HCT116 (cell line): ENCODE measurements at regions not wholly inside any gene's neighbourhood (a gene's known extent, or its start where the extent isn't known, plus 50 kb on each side); places are given as distances from the start of the nearest gene placed in this dataset.
"Not testable (repeated sequence)": the region's sequence is repeated elsewhere in the genome, so short reads cannot be mapped to it uniquely, and the experiment has no call there.

ENCODE experiments used
- ATAC-seq: fragments of 200-7000 bp; cut with Tn5 transposase; 2 replicates; pipeline ENCODE4 v1.9.1; 2020; ENCODE audit warnings: mild to moderate bottlenecking, moderate library complexity
- BruUV-seq: library from RNA; stranded (reverse); fragments of 400-500 nt; replicated peaks from 2 replicates; lab custom pipeline; 2021; lab: Mats Ljungman, UMichigan
- CTCF ChIA-PET: fragments of 300-600 bp; sonication (Branson Sonifier 250); formaldehyde crosslinking; loops from one replicate; lab custom pipeline; 2021; ENCODE audit warnings: antibody characterized with exemption; lab: Charles Lee
- POLR2A ChIA-PET: fragments of 300-600, 350-600 bp; sonication (Branson Sonifier 250); formaldehyde crosslinking; loops from one replicate; lab custom pipeline; 2021; ENCODE audit warnings: antibody characterized with exemption; lab: Charles Lee
- RAD21 ChIA-PET, 2 experiments: fragments of 300-600 bp; sonication (Branson Sonifier 250); formaldehyde crosslinking; loops; one replicate each; lab custom pipeline; 2023; ENCODE audit warnings: low total read pairs in 2 of 2; ENCODE audit not compliant: uncharacterized antibody in 2 of 2, unreplicated experiment in 2 of 2, low non-redundant PET in 1 of 2; lab: Charles Lee
- DNase-seq: peaks from one replicate; pipeline ENCODE4 v3.0.0-alpha.2; 2010; ENCODE audit warnings: low read depth, low spot score
- H2AFZ ChIP-seq: fragments of 200-600 bp; shearing (Covaris generic), sonication (generic); 2 replicates; pipeline ENCODE4 v1.6.1; 2017; ENCODE audit warnings: low read depth, mixed run types, mixed read lengths, antibody characterized with exemption, low read length; ENCODE audit not compliant: poor library complexity, severe bottlenecking
- H3K27ac ChIP-seq: 2 replicates; pipeline ENCODE4 v1.5.1; 2012; ENCODE audit warnings: low read depth, low read length
- H3K27me3 ChIP-seq: fragments of 200-600 bp; sonication (generic); 2 replicates; pipeline ENCODE4 v1.6.1; 2016; ENCODE audit warnings: mixed run types, low read length, mixed read lengths; ENCODE audit not compliant: insufficient read depth
- H3K36me3 ChIP-seq, 2 experiments: fragments of 200-500 bp in 1 of 2; fragments of 200-600 bp in 1 of 2; sonication (Bioruptor generic) in 1 of 2; sonication (generic) in 1 of 2; 2 replicates each; pipeline versions ENCODE4 v1.5.1 to v1.6.1; 2014 to 2016; ENCODE audit warnings: low read length in 2 of 2, inconsistent platforms in 1 of 2, mixed read lengths in 1 of 2, mixed run types in 1 of 2; ENCODE audit not compliant: insufficient read depth in 2 of 2, control insufficient read depth in 1 of 2
- H3K4me1 ChIP-seq, 2 experiments: fragments of 200-600 bp in 1 of 2; sonication (generic) in 1 of 2; 2 replicates each; pipeline versions ENCODE4 v1.5.1 to v1.6.1; 2012 to 2017; ENCODE audit warnings: low read length in 2 of 2, inconsistent platforms in 1 of 2, mild to moderate bottlenecking in 1 of 2, mixed read lengths in 1 of 2, mixed run types in 1 of 2, moderate library complexity in 1 of 2; ENCODE audit not compliant: insufficient read depth in 2 of 2, control insufficient read depth in 1 of 2
- H3K4me2 ChIP-seq: fragments of 200-600 bp; sonication (generic); 2 replicates; pipeline ENCODE4 v1.6.1; 2017; ENCODE audit warnings: mixed run types, low read length, mixed read lengths
- H3K4me3 ChIP-seq, 2 experiments: fragments of 200-600 bp in 1 of 2; sonication (generic) in 1 of 2; replicated peaks in 1 of 2; 2 replicates each; pipeline ENCODE4 v1.5.1; 2011 to 2016; ENCODE audit warnings: low read length in 2 of 2, control low read depth in 1 of 2, low read depth in 1 of 2, mild to moderate bottlenecking in 1 of 2, mixed read lengths in 1 of 2, mixed run types in 1 of 2
- H3K79me2 ChIP-seq: fragments of 200-600 bp; sonication (generic); 2 replicates; pipeline ENCODE4 v1.6.1; 2017; ENCODE audit warnings: mild to moderate bottlenecking, mixed run types, low read length, moderate library complexity, mixed read lengths; ENCODE audit not compliant: insufficient read depth
- H3K9ac ChIP-seq: fragments of 200-600 bp; sonication (generic); 2 replicates; pipeline ENCODE4 v1.6.1; 2016; ENCODE audit warnings: low read length, mixed read lengths
- H3K9me2 ChIP-seq: fragments of 200-600 bp; sonication (generic), shearing (Covaris generic); 2 replicates; pipeline ENCODE4 v1.6.1; 2017; ENCODE audit warnings: mixed run types, mild to moderate bottlenecking, moderate library complexity; ENCODE audit not compliant: insufficient read depth
- H3K9me3 ChIP-seq, 2 experiments: fragments of 200-500 bp in 1 of 2; fragments of 200-600 bp in 1 of 2; sonication (Bioruptor generic) in 1 of 2; sonication (generic) in 1 of 2; 2 replicates each; pipeline ENCODE4 v1.6.1; 2014 to 2017; ENCODE audit warnings: low read length in 2 of 2, mixed read lengths in 2 of 2, inconsistent platforms in 1 of 2, low read depth in 1 of 2, mild to moderate bottlenecking in 1 of 2, mixed run types in 1 of 2, moderate library complexity in 1 of 2; ENCODE audit not compliant: control insufficient read depth in 1 of 2, insufficient read depth in 1 of 2
- H4K20me1 ChIP-seq: fragments of 200-600 bp; sonication (generic), shearing (Covaris generic); 2 replicates; pipeline ENCODE4 v1.6.1; 2017; ENCODE audit warnings: mixed run types, mild to moderate bottlenecking, moderate library complexity; ENCODE audit not compliant: insufficient read depth
- ATF3 ChIP-seq: IDR thresholded peaks from 2 replicates; pipeline ENCODE4 v1.6.1; 2012
- CBX3 ChIP-seq: IDR thresholded peaks from 2 replicates; pipeline ENCODE4 v1.6.1; 2012; ENCODE audit warnings: low read depth
- CTCF ChIP-seq, 3 experiments: fragments of 200-600 bp in 1 of 3; sonication (generic) in 1 of 3; IDR thresholded peaks in 2 of 3; conservative IDR thresholded peaks in 1 of 3; 2 replicates each; pipeline ENCODE4 v1.5.1; 2012 to 2017; ENCODE audit warnings: low read depth in 2 of 3, low read length in 2 of 3, antibody characterized with exemption in 1 of 3, borderline replicate concordance in 1 of 3, control low read depth in 1 of 3, mild to moderate bottlenecking in 1 of 3, mixed read lengths in 1 of 3, mixed run types in 1 of 3, moderate library complexity in 1 of 3; ENCODE audit not compliant: insufficient read depth in 1 of 3
- EGR1 ChIP-seq: IDR thresholded peaks from 2 replicates; pipeline ENCODE4 v1.6.1; 2012; ENCODE audit warnings: low read depth
- EZH2 ChIP-seq: fragments of 200-600 bp; sonication (generic); IDR thresholded peaks from 2 replicates; pipeline ENCODE4 v1.6.1; 2017; ENCODE audit warnings: antibody characterized with exemption, mixed run types
- FOSL1 ChIP-seq: IDR thresholded peaks from 2 replicates; pipeline ENCODE4 v1.6.1; 2012; ENCODE audit warnings: low read depth
- POLR2AphosphoS5 ChIP-seq: IDR thresholded peaks from 2 replicates; pipeline ENCODE4 v1.6.1; 2011; ENCODE audit warnings: mild to moderate bottlenecking, low read depth, low read length, moderate library complexity
- RAD21 ChIP-seq: IDR thresholded peaks from 2 replicates; pipeline ENCODE4 v1.6.1; 2012; ENCODE audit warnings: low read depth, mild to moderate bottlenecking
- REST ChIP-seq: IDR thresholded peaks from 2 replicates; pipeline ENCODE4 v1.6.1; 2012; ENCODE audit warnings: low read depth
- SP1 ChIP-seq: IDR thresholded peaks from 2 replicates; pipeline ENCODE4 v1.6.1; 2012; ENCODE audit warnings: low read depth
- SRF ChIP-seq: IDR thresholded peaks from 2 replicates; pipeline ENCODE4 v1.6.1; 2012; ENCODE audit warnings: low read depth
- TCF7L2 ChIP-seq: IDR thresholded peaks from 2 replicates; pipeline ENCODE4 v1.7.0; 2011; ENCODE audit warnings: borderline replicate concordance, inconsistent platforms; ENCODE audit not compliant: insufficient read depth, insufficient read length; ENCODE audit errors: extremely low read depth
- intact Hi-C: fragments of 100-400 bp; cut with micrococcal nuclease; formaldehyde crosslinking; loops from 2 replicates; pipeline ENCODE4 v1.10.0; 2022

- no peak overlapping the region for H3K27ac ChIP-seq
- H3K79me2 ChIP-seq = no peaks in the 10 kb centered on the region
- DNase-seq = no peak
- ChIA-PET CTCF (no interaction called here), RAD21 (no interaction called here), POLR2A (no interaction called here)
- TF ChIP-seq CTCF (IDR thresholded peaks at IDR 0.05 in 2 of 3, conservative IDR thresholded peaks at IDR 0.05 in 1 of 3; ENCODE audit: borderline replicate concordance in 1 of 3, insufficient read depth in 1 of 3, low read depth in 2 of 3, low read length in 2 of 3) (no peak), RAD21 (no peak), SP1 (no peak), EGR1 (no peak), SRF (no peak), FOSL1 (no peak), EZH2 (no peak), POLR2AphosphoS5 (no peak), ATF3 (no peak), CBX3 (no peak), TCF7L2 (no peak), REST (no peak)
- H3K9ac ChIP-seq = no peak overlapping the region
- H3K9me3 ChIP-seq = no peaks in the 10 kb centered on the region
- H3K4me3 ChIP-seq = no peak overlapping the region
- H3K4me1 ChIP-seq = no peaks in the 10 kb centered on the region
- no TSS peak for BruUV-seq
- H3K9me2 ChIP-seq = no peaks in the 10 kb centered on the region
- H2AFZ ChIP-seq = no peak overlapping the region
- no peaks in the 10 kb centered on the region for H4K20me1 ChIP-seq
- no peaks in the 10 kb centered on the region for H3K36me3 ChIP-seq
- H3K4me2 ChIP-seq = no peak overlapping the region
- intact Hi-C loops = no loop called here
- no peaks in the 10 kb centered on the region for H3K27me3 ChIP-seq
- no peak for ATAC-seq
Observed at GRCh38 chr3:109396806-109397205, 59.5 kb upstream of the DPPA4 start.

GRCh38 chr3:109393728-109394127, 56.4 kb upstream of the DPPA4 start:
- H3K9me2 ChIP-seq, H3K27ac ChIP-seq, H3K36me3 ChIP-seq, BruUV-seq, H2AFZ ChIP-seq, DNase-seq, intact Hi-C loops, ATAC-seq, H3K27me3 ChIP-seq, RAD21 ChIA-PET, POLR2A ChIA-PET, H3K9ac ChIP-seq, H3K79me2 ChIP-seq, H3K9me3 ChIP-seq, H4K20me1 ChIP-seq, H3K4me3 ChIP-seq, CTCF ChIA-PET, H3K4me1 ChIP-seq, H3K4me2 ChIP-seq: not testable (repeated sequence)
